GM19397 (cell line): ENCODE measurements at regions not wholly inside any gene's neighbourhood (a gene's known extent, or its start where the extent isn't known, plus 50 kb on each side); places are given as distances from the start of the nearest gene placed in this dataset.

Experiments used
- ATAC-seq: cut with Tn5 transposase; IDR thresholded peaks from one replicate; pipeline ENCODE4 v1.9.1; 2021; ENCODE audit warnings: mild to moderate bottlenecking, moderate library complexity; ENCODE audit not compliant: unreplicated experiment

- ATAC-seq, result no peak
Observed at GRCh38 chr5:2125171-2125900, 242.6 kb upstream of the IRX4 start.

- no peak for ATAC-seq
Observed at GRCh38 chr5:2124434-2125170, 241.9 kb upstream of the IRX4 start.

DNA sequence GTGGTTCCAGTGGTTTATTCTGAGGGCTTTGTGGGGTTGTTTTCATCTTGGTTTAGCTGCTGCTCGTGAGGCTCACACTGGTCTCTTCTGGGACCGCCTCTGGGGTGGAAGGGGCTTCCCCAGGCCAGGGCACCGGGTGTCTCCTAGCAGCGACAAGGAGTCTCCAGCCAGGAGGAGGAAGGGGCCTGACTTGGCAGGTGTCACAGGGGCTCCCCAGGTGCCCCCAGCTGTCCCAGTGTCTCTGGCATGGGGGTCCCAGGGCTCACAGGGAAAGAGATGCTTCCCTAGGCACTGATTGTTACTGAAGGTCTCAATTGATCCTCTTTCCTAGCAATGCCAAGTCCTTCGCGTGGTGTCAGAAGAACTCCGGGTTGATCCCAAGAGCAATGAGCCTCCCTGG lies 241.1 kb upstream of the IRX4 start:
- ATAC-seq, result no peak

GRCh38 chr5:2120361-2120760 lies 237.6 kb upstream of the IRX4 start:
- ATAC-seq, result no peak

DNA sequence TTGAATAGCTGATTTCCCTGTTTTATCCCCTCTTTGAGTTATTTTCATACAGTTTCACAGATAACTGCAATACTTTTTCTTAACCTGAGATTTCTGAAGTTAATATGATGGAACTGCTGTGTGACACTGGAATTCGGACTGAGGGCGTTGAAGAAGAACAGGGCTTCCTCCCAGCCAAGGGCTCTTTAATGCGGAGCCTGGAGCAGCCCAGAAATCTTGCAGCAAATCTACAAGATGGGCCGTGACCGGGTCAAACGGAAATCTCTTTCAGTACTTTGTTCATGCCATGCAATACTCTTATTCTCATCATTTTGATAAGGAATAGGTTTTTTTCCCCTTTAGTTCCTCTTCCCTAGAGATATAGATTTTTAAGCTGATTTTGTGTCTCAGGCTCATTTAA lies 236.8 kb upstream of the IRX4 start:
- ATAC-seq, result no peak

GRCh38 chr5:2113348-2114131 lies 230.8 kb upstream of the IRX4 start:
- no peak for ATAC-seq

GRCh38 chr5:2112173-2113025 lies 229.7 kb upstream of the IRX4 start:
- no peak for ATAC-seq

DNA sequence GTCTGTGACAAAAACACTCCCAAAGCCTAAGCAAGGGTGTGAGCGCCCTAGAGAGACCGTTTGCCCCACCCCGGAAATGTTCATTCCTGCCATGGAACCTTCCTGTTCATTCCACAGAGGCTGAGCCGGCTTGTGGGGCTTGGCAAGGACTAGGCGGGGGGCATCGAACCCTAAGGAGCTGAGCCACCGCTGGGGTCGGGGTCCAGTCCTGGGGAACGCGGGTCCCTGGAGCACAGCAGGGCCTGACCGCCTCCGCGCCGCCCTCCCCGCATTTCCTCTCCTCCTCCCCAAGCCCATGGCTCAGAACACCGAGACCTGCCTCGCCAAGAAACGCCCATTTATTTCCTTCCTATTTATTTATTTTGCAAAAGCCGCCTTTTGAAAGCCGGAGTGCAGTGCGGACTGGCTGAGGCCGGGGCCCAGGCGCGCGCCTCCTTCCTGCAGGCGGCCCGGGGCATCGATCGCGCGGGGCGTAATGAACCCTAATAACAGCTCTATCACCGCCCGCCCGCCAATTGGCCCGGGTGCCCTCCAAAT lies 228.9 kb upstream of the IRX4 start:
- ATAC-seq, result no peak

GRCh38 chr5:2110934-2111462 lies 228.3 kb upstream of the IRX4 start:
- ATAC-seq, result no peak

DNA sequence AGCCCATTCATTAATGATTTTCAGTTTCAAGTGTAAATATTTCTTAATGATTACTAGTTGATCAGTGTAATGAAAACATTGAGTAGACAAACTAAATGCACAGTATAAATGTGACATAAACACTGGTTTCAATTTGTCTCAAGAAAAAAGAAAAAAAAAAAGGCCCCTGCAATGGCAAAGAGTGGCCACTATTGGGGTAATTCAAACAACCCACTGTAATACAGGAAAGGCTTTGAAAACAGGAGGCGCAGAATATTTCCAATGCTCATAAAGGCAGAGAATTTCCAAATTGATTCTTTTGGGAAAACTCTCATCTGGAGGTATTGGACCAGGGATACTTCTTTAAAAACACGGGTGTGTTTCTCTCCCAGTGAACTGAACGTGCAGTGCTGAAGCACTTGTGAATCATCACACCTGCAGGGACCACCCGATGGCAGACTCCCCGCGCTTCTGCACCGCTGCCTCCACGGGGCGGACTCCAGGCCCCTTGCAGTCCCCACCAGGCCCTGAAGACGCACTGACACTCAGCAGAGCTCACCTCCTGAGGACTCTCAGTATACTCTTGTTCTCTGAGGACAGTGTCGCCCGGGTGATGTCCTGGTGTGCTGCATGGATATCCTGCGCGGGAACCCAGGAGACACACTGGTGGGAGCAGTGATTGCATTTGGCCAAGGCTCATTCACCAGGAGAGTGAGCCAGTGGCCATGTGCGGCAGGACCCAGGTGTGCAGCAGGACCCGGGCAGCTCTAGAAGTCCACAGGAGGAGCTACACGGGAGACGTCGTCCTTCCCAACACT lies 227.6 kb upstream of the IRX4 start:
- ATAC-seq, result no peak

DNA sequence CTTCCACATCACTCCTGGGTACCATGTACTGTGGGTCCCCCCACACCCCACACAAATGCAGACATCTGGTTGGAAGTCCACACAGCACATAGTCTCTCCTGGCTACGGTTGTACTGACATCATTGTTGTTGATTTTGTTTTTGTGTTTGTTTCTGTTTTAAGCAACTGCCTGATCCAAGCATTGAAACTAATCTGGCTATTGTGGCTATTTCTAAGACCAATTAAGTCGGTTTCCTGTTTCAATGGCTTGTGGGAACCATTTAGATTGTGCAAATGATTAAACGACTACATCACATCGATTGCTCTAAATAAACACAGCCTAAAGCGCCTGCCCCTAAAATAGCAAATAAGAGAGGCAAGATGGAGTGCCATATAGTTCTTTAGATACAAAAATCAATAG lies 226.8 kb upstream of the IRX4 start:
- no peak for ATAC-seq

DNA sequence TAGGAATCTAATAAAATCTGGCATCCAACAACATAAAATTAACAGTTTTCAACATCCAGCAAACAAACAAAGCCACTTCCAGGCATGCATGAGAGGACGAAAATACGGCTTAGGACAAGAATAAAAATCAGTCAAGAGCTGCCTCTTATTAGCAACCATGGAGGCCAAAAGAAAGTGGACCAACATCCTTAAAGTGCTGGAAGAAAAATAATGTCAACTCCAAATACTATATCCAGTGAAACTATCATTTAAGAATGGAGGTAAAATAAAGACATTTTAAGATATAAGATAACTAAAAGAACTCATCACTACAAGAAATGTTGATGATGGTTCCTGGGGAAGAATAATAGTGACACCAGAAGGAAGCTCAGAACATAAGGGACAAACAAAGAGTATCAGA lies 224.0 kb upstream of the IRX4 start:
- no peak for ATAC-seq

GRCh38 chr5:2105141-2105540 lies 222.4 kb upstream of the IRX4 start:
- no peak for ATAC-seq

- no peak for ATAC-seq
Observed at GRCh38 chr5:2103940-2104339, 221.2 kb upstream of the IRX4 start.

DNA sequence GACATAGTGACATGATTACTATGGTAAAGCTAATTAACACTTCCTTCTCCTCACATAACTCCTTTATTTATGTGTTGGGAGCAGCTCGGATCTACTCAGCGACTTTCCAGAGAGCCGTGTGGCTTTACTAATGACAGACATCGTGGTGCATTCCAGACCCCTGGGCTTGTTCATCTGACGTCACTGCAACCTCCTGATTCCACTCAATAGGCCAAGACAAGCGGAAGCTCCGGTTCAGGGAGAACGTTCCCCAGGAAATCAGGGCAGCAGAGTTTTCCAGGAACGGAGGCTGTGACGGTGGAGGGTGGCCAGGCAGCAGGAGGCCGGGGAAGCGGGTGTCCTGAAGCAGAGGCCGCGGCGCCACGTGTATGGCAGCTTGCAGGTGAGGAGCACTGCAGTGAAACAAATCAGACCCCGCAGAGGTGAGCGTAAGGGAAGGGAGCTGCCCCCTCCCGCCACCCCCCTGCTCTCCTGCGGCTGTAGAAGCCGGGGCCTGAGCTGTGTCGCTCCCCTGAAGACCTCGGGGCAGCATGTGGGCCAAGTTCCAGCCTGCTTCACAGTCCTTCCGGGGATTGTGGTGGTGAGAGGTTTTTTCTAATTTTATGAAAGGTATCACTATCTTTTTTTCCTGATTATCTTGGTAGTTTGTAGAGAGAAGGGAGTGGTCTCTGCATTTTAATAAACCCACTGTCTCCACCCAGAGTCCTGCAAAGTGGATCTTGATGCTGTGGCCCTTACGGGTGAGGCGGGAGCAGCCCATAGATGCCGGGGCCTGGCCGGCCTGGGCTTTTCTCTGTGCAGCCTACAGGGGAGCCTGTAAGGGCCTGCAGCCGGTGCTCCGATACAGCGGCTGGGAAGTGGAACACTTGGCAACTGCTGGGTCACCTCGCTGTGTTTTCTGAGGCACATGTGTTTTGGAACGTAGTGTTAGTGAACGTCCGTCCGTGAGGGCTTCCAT lies 220.4 kb upstream of the IRX4 start:
- ATAC-seq, result no peak

DNA sequence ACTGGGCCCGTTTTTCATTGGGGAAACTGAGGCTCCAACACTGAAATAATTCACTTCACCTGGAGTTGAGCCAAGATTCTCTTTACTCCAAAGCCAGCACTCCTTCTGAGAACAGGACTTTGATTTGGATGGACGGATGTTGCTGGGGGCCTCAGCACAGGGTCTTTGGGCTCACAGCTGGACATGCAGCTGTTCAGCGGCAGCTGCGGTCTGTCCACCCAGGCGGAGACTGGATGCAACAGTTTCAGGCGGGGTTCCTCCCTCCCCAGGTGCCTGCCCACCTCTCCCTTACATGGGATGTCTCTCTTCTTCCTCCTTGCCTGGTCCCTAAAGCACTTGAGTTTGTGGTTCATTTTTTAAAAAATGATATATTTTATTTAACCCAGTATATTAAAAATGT lies 219.0 kb upstream of the IRX4 start:
- ATAC-seq, result no peak

GRCh38 chr5:2096887-2097505 lies 214.3 kb upstream of the IRX4 start:
- no peak for ATAC-seq

- no peak for ATAC-seq
Observed at GRCh38 chr5:2095011-2095410, 212.3 kb upstream of the IRX4 start.
